Pons (tissue), 1 donor: ENCODE measurements at regions not wholly inside any gene's neighbourhood (a gene's known extent, or its start where the extent isn't known, plus 50 kb on each side); places are given as distances from the start of the nearest gene placed in this dataset.
A peak's percentile ranks its signal among the peaks of the same experiment; 100 is the strongest.
"Not testable (repeated sequence)": the region's sequence is repeated elsewhere in the genome, so short reads cannot be mapped to it uniquely, and the experiment has no call there.

Source experiments
- DNase-seq: peaks from one replicate; pipeline ENCODE4 v3.0.0-alpha.2; 2016; ENCODE audit warnings: low spot score

DNA sequence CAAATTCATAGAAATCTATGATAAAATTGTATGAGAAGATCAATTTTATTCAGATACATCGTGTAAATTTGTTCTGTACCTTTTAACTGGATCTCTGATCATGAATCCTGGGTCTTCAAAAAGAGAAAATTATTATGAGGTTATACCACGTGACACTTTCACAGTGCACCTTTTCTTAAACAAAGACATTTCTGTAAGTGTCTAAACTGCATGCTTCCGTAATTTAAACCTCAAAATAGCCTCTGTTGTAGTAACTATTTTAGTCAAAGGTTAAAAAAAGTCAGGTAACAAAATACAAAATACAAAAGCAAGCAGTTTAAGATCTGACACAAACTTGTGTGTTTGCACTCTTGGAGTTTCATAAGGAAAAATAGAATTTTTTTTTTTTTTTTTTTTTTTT is 171.3 kb downstream of the SPIN4 start:
- not testable (repeated sequence) for DNase-seq

DNA sequence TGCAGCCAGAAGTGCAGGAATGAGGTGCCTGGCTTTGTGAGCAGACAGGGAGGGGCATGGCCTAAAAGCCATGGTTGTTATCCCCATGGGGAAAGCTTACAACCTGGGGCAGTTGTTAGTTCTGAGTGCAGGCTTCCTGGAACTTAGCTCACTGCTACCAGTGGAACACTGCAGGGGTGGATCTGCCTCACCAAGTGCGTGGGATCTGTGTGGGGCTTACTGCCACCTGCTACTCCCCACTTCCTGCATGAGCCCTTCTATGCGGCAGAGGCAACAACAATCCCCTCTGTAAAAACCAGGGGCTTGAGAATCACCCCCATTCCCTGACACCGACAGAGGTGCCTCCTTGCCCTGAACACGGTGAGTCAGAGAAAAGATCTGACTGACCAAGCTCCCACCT is 174.6 kb downstream of the SPIN4 start:
- not testable (repeated sequence) for DNase-seq

- not testable (repeated sequence) for DNase-seq
Measured at GRCh38 chrX:63173841-63174718, 177.1 kb downstream of the SPIN4 start.

DNA sequence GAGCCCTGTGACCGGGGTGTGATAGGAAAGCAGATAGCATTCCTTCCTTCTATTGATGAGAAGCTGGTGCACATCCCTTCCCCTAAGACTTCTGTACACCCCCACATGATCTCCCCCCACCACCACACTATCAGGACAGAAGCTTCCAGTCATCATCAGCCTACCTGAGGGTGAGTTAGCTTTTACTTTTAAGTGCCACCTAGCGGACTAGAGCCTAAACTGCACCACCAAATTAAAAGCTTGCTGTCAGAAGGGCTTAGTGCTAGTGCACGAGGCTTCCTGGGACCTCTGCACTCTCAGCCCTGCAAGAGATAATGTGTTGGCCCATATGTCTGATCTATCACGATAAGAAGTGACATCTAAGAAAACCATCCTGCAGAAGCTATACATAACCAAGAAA is 181.7 kb downstream of the SPIN4 start:
- not testable (repeated sequence) for DNase-seq

DNA sequence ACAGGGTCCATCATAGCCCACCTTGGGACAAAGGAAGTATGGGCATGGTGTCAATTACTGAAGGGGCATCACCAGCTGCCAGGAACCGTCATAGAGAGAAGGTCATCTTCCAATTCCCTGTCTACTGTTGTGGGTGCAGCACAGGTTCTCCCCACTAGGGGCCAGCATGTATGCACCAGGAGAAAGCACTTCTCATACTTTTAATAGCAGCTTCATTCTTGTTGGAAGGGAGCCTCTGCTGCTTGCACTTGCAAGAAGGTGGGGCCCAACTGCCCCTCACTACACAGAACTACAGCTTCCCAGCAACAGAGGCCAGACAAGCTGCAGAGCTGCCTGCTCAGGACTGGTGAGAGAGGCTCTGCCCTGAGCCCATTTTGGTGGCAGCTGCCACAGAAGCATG is 182.2 kb downstream of the SPIN4 start:
- not testable (repeated sequence) for DNase-seq

GRCh38 chrX:63167002-63167401 is 184.1 kb downstream of the SPIN4 start:
- DNase-seq = not testable (repeated sequence)

DNA sequence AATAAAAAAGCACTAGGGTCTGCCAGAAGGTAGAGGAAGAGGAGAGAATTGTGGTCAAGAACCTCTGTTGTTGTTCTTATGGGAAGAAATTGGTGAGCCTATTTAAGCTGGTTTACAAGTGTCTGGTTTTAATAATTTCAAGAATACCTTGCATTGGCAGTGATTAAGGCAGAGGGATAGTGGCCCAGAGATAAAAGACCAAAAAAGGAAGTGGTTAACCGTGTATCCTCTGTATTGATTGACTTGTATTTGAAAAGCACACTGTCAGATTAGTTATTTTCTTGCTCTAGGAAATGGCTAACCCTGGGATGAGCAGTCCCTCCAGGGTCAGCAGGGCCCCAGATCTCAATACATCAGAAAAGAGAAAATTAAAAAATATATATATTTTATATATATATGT is 190.1 kb downstream of the SPIN4 start:
- not testable (repeated sequence) for DNase-seq

DNA sequence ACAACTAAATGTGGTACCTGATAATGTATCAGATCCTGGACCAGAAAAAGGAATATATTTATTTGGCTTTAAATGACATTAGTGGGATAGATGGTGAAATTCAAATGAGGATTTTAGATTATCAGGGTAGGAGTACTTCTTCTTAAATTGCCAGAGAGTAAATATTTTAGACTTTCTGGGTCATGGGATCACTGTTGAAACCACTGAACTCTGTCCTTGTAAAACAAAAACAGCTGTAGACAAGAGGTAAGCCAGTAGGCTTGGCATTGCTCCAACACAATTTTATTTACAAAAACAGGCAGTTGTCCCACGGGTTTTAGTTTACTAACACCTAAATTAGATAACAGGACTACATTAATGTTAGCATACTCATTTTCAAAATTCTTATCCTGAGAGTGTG is 190.8 kb downstream of the SPIN4 start:
- not testable (repeated sequence) for DNase-seq

DNA sequence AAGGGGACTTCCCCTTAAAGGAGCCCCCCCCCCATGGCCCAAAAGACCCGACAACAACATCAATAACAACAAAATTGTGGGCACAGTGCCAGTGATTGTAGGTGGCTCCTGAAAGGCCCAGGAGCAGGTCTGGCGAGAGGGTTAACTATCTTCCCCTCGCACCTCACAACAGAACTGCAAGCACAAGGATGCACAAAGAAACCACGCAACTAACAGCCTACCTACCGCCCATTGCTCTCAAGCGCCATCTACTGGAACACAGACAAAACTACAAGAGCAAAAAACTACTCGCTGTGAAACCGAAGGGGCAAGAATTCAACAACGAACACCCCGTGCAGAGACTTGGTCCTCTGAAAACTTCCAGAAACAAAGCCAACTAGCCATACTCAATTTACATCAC is 205.6 kb downstream of the SPIN4 start:
- DNase-seq = not testable (repeated sequence)

GRCh38 chrX:63142588-63142987 is 208.5 kb downstream of the SPIN4 start:
- not testable (repeated sequence) for DNase-seq

- not testable (repeated sequence) for DNase-seq
Measured at GRCh38 chrX:63135859-63136258, 215.3 kb downstream of the SPIN4 start.

DNA sequence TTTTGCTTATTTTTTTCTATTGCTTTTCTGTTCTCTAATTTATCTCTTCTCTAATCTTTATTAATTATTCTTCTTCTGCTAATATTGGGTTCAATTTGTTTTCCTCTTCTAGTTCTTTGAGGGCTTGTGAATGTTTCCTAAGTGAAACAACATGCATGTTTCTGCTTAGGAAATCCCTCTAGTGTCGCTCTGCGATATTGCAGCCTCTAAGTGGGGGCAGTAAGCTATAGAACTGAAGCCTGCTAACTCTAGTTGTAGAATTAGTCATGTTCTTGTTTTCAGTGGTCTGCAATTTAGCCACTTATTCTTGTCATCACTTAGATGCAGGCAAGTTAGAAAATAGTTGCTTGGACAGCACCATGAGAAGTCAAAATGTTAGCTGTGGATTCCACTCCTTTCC is 222.6 kb downstream of the SPIN4 start:
- DNase-seq = peak; percentile 17

- no peak for DNase-seq
Measured at GRCh38 chrX:63115196-63115595, 235.9 kb downstream of the SPIN4 start.

- DNase-seq = no peak
Measured at GRCh38 chrX:63101879-63102620, 249.1 kb downstream of the SPIN4 start.

GRCh38 chrX:63058204-63058603 is 292.9 kb downstream of the SPIN4 start:
- DNase-seq = no peak

GRCh38 chrX:63050225-63050624 is 300.9 kb downstream of the SPIN4 start:
- no peak for DNase-seq

GRCh38 chrX:63032811-63033210 is 318.3 kb downstream of the SPIN4 start:
- DNase-seq = no peak

DNA sequence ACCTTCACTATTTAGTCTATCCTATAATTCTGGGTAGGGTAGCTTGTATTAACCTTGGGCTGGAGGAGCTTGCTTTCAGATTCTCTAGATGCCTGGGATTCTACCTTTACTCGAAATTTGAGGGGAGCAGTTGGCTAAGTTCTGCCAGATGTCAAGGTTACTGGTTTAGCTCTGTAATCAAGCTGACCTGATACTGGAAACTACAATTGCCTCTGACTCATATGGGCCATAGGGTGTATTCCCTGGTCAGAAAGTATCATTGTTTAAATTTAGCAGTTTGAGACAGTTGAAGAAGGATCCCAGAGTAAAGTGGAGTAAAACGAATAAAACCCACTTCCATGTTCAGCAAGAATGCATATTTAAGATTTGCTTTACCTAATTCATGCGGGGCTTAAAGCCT is 337.6 kb downstream of the SPIN4 start:
- no peak for DNase-seq

DNA sequence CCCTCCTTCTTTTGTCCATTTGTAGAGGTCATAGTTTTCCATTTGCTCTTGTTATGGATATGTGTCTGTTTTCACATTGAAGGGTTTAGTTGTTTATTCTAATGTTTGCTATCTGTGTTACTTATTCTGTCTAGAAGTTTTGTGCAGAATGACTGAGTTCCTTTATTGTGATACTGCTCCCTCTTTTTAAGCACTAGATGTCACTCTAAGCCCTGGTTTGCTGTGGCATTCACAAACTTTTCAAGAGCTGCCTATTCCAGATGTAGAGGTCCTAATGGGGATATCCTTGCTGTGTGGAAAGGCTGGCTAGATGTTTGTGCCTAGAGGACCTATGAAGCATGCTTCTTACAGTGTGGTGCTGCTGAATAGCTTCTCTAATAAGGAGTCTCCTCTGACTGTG is 338.6 kb downstream of the SPIN4 start:
- DNase-seq = peak; percentile 0

DNA sequence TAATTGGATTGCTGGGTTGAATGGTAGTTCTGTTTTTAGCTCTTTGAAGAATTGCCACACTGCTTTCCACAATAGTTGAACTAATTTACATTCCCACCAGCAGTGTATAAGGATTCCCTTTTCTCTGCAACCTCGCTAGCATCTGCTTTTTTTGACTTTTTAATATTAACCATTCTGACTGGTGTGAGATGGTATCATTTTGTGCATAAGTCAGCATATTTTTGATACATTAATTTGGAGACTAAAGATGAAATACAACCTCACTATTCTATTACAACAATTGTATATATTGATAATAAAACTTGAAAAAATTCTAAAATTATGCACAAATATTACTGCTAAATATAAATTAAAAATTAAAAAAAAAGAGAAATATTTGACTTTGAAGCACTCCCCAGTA is 350.9 kb downstream of the SPIN4 start:
- DNase-seq = not testable (repeated sequence)
